H9 (cell line): ENCODE measurements at regions not wholly inside any gene's neighbourhood (a gene's known extent, or its start where the extent isn't known, plus 50 kb on each side); places are given as distances from the start of the nearest gene placed in this dataset.

Experiments
- DNase-seq: peaks from one replicate; pipeline ENCODE4 v3.0.0-alpha.2; 2017
- H2AFZ ChIP-seq: one replicate; pipeline ENCODE4 v1.6.1; 2013; ENCODE audit warnings: mild to moderate bottlenecking, low read length, control low read depth, moderate library complexity
- H2AK5ac ChIP-seq: 2 replicates; pipeline ENCODE4 v1.6.1; 2013; ENCODE audit warnings: low read length, control low read depth, mixed read lengths; ENCODE audit not compliant: insufficient read length
- H2BK120ac ChIP-seq: one replicate; pipeline ENCODE4 v1.6.1; 2013; ENCODE audit warnings: low read depth, mild to moderate bottlenecking, low read length, control low read depth, inconsistent platforms; ENCODE audit not compliant: poor library complexity, severe bottlenecking
- H2BK12ac ChIP-seq: 2 replicates; pipeline ENCODE4 v1.6.1; 2013; ENCODE audit warnings: low read length, control low read depth, mixed read lengths, low read depth; ENCODE audit not compliant: insufficient read length
- H2BK15ac ChIP-seq: 2 replicates; pipeline ENCODE4 v1.6.1; 2013; ENCODE audit warnings: low read depth, low read length, control low read depth
- H2BK20ac ChIP-seq: one replicate; pipeline ENCODE4 v1.6.1; 2013; ENCODE audit warnings: low read depth, mild to moderate bottlenecking, low read length, control low read depth, inconsistent platforms; ENCODE audit not compliant: poor library complexity, severe bottlenecking
- H2BK5ac ChIP-seq: 2 replicates; pipeline ENCODE4 v1.6.1; 2013; ENCODE audit warnings: low read length, control low read depth, mixed read lengths; ENCODE audit not compliant: insufficient read length
- H3K14ac ChIP-seq: 2 replicates; pipeline ENCODE4 v1.6.1; 2013; ENCODE audit warnings: low read length, control low read depth; ENCODE audit not compliant: insufficient read depth
- H3K18ac ChIP-seq: 2 replicates; pipeline ENCODE4 v1.6.1; 2013; ENCODE audit warnings: low read depth, mild to moderate bottlenecking, mixed read lengths, low read length, control low read depth; ENCODE audit not compliant: insufficient read length
- H3K23ac ChIP-seq: 2 replicates; pipeline ENCODE4 v1.6.1; 2013; ENCODE audit warnings: low read length, control low read depth, mixed read lengths, low read depth; ENCODE audit not compliant: insufficient read length
- H3K23me2 ChIP-seq: 2 replicates; pipeline ENCODE4 v1.6.1; 2013; ENCODE audit warnings: low read depth, mild to moderate bottlenecking, mixed read lengths, low read length, control low read depth; ENCODE audit not compliant: insufficient read length, poor library complexity, severe bottlenecking
- H3K27ac ChIP-seq: 2 replicates; pipeline ENCODE4 v1.5.1; 2013; ENCODE audit warnings: low read length, control low read depth, mixed read lengths, low read depth; ENCODE audit not compliant: insufficient read length
- H3K27me3 ChIP-seq: 2 replicates; pipeline ENCODE4 v1.6.1; 2013; ENCODE audit warnings: low read length, control low read depth, inconsistent platforms; ENCODE audit not compliant: insufficient read depth
- H3K4ac ChIP-seq: 2 replicates; pipeline ENCODE4 v1.6.1; 2013; ENCODE audit warnings: low read depth, mild to moderate bottlenecking, control low read depth, inconsistent platforms, low read length, moderate library complexity
- H3K4me1 ChIP-seq: 2 replicates; pipeline ENCODE4 v1.6.1; 2013; ENCODE audit warnings: low read length, control low read depth, inconsistent platforms; ENCODE audit not compliant: insufficient read depth
- H3K4me2 ChIP-seq: 2 replicates; pipeline ENCODE4 v1.6.1; 2013; ENCODE audit warnings: low read length, control low read depth, mixed read lengths; ENCODE audit not compliant: insufficient read length, insufficient read depth
- H3K56ac ChIP-seq: 2 replicates; pipeline ENCODE4 v1.6.1; 2013; ENCODE audit warnings: low read depth, mild to moderate bottlenecking, mixed read lengths, low read length, control low read depth; ENCODE audit not compliant: insufficient read length
- H3K79me1 ChIP-seq: 2 replicates; pipeline ENCODE4 v1.6.1; 2013; ENCODE audit warnings: low read depth, mild to moderate bottlenecking, moderate library complexity, low read length, control low read depth, inconsistent platforms; ENCODE audit not compliant: insufficient read depth, poor library complexity, severe bottlenecking
- H3K79me2 ChIP-seq: 2 replicates; pipeline ENCODE4 v1.6.1; 2013; ENCODE audit warnings: low read length, control low read depth, inconsistent platforms; ENCODE audit not compliant: insufficient read depth
- H3K9ac ChIP-seq: 2 replicates; pipeline ENCODE4 v1.6.1; 2013; ENCODE audit warnings: low read length, control low read depth, mixed read lengths; ENCODE audit not compliant: insufficient read length; ENCODE audit errors: extremely low read depth
- H3K9me3 ChIP-seq: one replicate; pipeline ENCODE4 v1.6.1; 2013; ENCODE audit warnings: low read depth, low read length, inconsistent platforms; ENCODE audit not compliant: control insufficient read depth
- H3T11ph ChIP-seq: one replicate; pipeline ENCODE4 v1.6.1; 2013; ENCODE audit warnings: mild to moderate bottlenecking, low read length, control low read depth, inconsistent platforms
- H4K20me1 ChIP-seq: one replicate; pipeline ENCODE4 v1.6.1; 2013; ENCODE audit not compliant: control insufficient read depth, insufficient read length, insufficient read depth
- H4K5ac ChIP-seq: 2 replicates; pipeline ENCODE4 v1.6.1; 2013; ENCODE audit warnings: low read depth, mild to moderate bottlenecking, mixed read lengths, low read length, control low read depth; ENCODE audit not compliant: insufficient read length
- H4K8ac ChIP-seq: replicated peaks from 2 replicates; pipeline ENCODE4 v1.6.1; 2013; ENCODE audit warnings: low read length, control low read depth, mixed read lengths, low read depth; ENCODE audit not compliant: insufficient read length
- H4K91ac ChIP-seq: 2 replicates; pipeline ENCODE4 v1.6.1; 2013; ENCODE audit warnings: low read depth, mild to moderate bottlenecking, moderate library complexity, mixed read lengths, low read length, control low read depth; ENCODE audit not compliant: insufficient read length
- H3K27ac Mint-ChIP-seq, 3 experiments: 2 replicates in 2 of 3; 3 replicates in 1 of 3; pipeline ENCODE4 v1.8.0; 2020 to 2021; ENCODE audit warnings: mixed read lengths in 3 of 3, mild to moderate bottlenecking in 1 of 3, moderate library complexity in 1 of 3
- H3K27me3 Mint-ChIP-seq: 2 replicates; pipeline ENCODE4 v1.8.0; 2021; ENCODE audit warnings: low read depth, mild to moderate bottlenecking, moderate library complexity, mixed read lengths
- H3K36me3 Mint-ChIP-seq, 3 experiments: 2 replicates in 2 of 3; 3 replicates in 1 of 3; pipeline ENCODE4 v1.8.0; 2020 to 2021; ENCODE audit warnings: low read depth in 3 of 3, mixed read lengths in 3 of 3; ENCODE audit not compliant: insufficient read depth in 1 of 3
- H3K4me1 Mint-ChIP-seq, 2 experiments: 2 replicates each; pipeline ENCODE4 v1.8.0; 2020; ENCODE audit warnings: mixed read lengths in 2 of 2
- H3K4me3 Mint-ChIP-seq, 2 experiments: 2 replicates in 1 of 2; 3 replicates in 1 of 2; pipeline ENCODE4 v1.8.0; 2020 to 2021; ENCODE audit warnings: mild to moderate bottlenecking in 2 of 2, mixed read lengths in 2 of 2, moderate library complexity in 1 of 2
- H3K9me3 Mint-ChIP-seq, 2 experiments: 2 replicates in 1 of 2; 3 replicates in 1 of 2; pipeline ENCODE4 v1.8.0; 2020; ENCODE audit warnings: mild to moderate bottlenecking in 2 of 2, mixed read lengths in 2 of 2, moderate library complexity in 1 of 2
- WGBS: extraction: QIAGEN DNeasy Blood & Tissue Kit; methylation state at CpG from one replicate; pipeline ENCODE4 v1.1.7; 2013; ENCODE audit warnings: missing lambda C conversion rate, low lambda C conversion rate, mixed read lengths; ENCODE audit not compliant: insufficient read length; ENCODE audit errors: extremely low coverage; 5-methylcytosine and 5-hydroxymethylcytosine counted together
- TF ChIP-seq, protein P1 (sequence below): fragments of 200-600 bp; sonication (generic); conservative IDR thresholded peaks from 3 replicates; pipeline ENCODE4 v1.8.0; 2021; ENCODE audit warnings: antibody characterized with exemption, mild to moderate bottlenecking

DNA sequence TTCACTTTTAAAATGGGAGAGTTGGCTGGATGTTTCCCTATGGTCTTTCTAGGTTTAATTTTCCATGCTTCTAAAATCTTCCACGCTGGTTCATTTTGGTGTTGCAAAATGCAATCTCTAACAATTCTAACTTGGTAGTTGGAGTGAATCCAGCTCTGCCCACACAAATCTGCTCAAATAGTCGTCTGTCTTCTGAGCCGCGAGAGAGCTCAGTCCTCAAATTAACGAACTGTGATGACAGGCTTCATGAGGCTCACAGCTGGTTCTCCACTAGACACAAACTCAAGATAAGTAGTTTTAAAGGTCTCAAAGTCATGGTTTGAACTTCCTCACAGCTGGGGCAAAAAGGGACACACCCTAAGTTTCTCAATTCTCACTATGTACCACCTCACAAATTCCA lies 178.6 kb upstream of the LYSMD4 start:
- Histone ChIP-seq H4K91ac (no peak overlapping the region), H3K18ac (no peak overlapping the region), H3K79me1 (no peaks in the 10 kb centered on the region), H4K20me1 (no peaks in the 10 kb centered on the region), H2AFZ (no peak overlapping the region), H4K8ac (no peak overlapping the region), H3K9me3 (no peaks in the 10 kb centered on the region), H2BK15ac (no peak overlapping the region), H3K4me2 (no peak overlapping the region), H3K27me3 (no peaks in the 10 kb centered on the region), H4K5ac (no peak overlapping the region), H3K23me2 (no peaks in the 10 kb centered on the region), H2BK12ac (no peak overlapping the region), H3K4ac (no peak overlapping the region), H3K79me2 (no peaks in the 10 kb centered on the region), H3K9ac (no peak overlapping the region), H2BK20ac (no peak overlapping the region), H3K14ac (no peak overlapping the region), H2BK120ac (no peak overlapping the region), H3K27ac (no peak overlapping the region), H3K23ac (no peak overlapping the region), H2BK5ac (no peak overlapping the region), H3K4me1 (no peaks in the 10 kb centered on the region), H3T11ph (no peak overlapping the region), H2AK5ac (no peak overlapping the region), H3K56ac (no peak overlapping the region)
- TF ChIP-seq, protein P1, sequence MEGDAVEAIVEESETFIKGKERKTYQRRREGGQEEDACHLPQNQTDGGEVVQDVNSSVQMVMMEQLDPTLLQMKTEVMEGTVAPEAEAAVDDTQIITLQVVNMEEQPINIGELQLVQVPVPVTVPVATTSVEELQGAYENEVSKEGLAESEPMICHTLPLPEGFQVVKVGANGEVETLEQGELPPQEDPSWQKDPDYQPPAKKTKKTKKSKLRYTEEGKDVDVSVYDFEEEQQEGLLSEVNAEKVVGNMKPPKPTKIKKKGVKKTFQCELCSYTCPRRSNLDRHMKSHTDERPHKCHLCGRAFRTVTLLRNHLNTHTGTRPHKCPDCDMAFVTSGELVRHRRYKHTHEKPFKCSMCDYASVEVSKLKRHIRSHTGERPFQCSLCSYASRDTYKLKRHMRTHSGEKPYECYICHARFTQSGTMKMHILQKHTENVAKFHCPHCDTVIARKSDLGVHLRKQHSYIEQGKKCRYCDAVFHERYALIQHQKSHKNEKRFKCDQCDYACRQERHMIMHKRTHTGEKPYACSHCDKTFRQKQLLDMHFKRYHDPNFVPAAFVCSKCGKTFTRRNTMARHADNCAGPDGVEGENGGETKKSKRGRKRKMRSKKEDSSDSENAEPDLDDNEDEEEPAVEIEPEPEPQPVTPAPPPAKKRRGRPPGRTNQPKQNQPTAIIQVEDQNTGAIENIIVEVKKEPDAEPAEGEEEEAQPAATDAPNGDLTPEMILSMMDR: no peak
- peaks cover 4% of the 10 kb centered on the region; the same call in 1 of the 2 replicates for H3K27me3 Mint-ChIP-seq
- DNase-seq: no peak
- no peak overlapping the region for H3K27ac Mint-ChIP-seq
- no peaks in the 10 kb centered on the region for H3K36me3 Mint-ChIP-seq
- no CpG with 5 or more reads among the region's 5 CpGs for WGBS
- H3K4me3 Mint-ChIP-seq: no peak overlapping the region
- H3K9me3 Mint-ChIP-seq: no peaks in the 10 kb centered on the region; a peak in 1 of 5 replicates
- peaks cover 4 to 10% of the 10 kb centered on the region in 2 experiments for H3K4me1 Mint-ChIP-seq
